HG02571 (cell line): ENCODE measurements at regions not wholly inside any gene's neighbourhood (a gene's known extent, or its start where the extent isn't known, plus 50 kb on each side); places are given as distances from the start of the nearest gene placed in this dataset.

Experiments used
- ATAC-seq: cut with Tn5 transposase; IDR thresholded peaks from one replicate; pipeline ENCODE4 v1.9.1; 2021; ENCODE audit warnings: mild to moderate bottlenecking, moderate library complexity; ENCODE audit not compliant: unreplicated experiment

DNA sequence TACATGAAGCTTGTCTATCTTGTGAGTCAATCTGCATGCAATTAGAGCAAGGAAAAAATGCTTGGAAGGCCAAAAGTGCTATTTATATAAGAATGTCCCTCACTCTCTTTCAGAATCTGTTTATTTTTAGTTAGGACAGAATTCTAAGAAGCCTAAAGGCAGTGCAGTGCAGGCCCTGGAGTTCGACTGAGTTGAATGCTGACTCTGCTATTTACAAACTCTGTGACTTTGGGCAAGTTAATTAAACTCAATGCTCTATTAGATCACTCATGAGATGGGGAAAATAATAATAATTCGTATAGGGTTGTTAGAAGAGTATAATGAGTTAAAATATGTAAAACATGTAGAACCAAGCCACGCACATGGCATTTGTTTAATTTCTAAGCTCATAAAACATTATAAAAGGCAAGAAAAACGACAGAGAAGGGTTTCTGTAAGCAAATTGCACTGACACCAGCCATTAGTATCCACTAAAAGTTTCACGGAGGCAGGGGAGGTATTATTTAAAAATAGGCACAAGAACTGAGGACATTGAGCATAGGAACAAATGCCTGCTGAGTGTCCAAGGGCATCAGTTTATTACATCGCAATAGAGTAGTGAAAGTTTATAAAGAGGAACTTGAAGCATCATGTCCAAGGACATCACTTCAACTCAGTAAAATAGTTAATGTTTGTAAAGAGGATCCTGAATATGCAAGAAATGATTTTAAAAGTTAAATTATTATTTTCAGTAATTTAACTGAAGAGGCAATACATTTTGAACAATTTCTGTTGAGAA lies 115.0 kb upstream of the INPP4B start:
- no peak for ATAC-seq

DNA sequence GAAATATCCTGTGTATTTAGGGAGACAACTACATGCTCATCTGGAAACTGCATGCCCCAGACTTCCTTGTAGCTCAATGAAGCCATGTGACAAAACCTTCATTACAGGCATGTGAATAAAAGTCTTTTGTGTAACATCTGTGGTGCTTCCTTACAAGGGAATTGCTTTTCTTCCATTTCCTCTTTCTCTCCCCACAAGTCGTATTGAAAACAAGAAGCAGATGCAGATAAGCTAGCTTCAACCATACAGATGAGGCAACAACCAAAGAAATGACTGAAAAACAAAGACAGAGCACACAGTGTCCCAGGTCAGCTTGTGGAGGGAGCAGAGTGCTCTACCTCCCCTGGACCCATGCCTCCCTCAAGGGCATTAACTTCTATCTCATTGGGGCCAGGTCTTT lies 115.8 kb upstream of the INPP4B start:
- ATAC-seq = no peak

DNA sequence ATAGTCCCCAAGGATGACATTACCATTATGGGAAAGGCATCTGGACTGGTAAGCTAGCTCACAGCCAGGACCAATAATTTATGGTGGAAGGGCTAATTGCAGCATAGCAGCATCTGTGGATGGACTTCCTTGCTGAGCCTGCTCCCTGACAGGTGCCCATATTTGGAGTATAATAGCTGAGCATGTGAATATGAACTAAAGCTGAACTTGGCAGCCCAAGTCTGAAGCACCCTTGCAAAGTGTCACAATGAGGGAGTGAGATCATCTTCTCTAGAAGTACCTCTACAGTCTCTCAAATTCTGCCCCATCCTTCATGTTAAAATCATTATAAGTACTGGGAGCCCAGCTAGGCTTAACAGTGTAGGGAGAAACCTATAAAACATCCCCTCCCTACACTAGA lies 128.2 kb upstream of the INPP4B start:
- no peak for ATAC-seq

DNA sequence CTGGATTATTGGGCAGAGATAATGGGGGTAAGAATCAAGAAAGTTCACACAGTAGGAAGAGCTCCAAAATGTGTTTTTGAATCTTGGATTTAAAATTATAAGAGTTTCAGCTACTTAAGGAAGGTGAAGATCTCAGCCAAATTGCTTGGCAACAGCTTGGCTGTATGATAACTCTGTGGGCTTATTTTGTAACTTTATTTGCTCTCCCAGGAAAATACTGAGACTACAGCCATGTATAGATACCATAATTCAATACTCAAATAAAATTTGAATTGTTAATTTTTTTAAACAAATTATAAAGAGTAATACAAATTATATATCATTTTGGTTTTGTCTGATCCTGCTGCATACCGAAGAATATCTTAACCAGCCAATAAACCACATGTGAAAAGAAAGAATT lies 129.5 kb upstream of the INPP4B start:
- ATAC-seq = no peak

DNA sequence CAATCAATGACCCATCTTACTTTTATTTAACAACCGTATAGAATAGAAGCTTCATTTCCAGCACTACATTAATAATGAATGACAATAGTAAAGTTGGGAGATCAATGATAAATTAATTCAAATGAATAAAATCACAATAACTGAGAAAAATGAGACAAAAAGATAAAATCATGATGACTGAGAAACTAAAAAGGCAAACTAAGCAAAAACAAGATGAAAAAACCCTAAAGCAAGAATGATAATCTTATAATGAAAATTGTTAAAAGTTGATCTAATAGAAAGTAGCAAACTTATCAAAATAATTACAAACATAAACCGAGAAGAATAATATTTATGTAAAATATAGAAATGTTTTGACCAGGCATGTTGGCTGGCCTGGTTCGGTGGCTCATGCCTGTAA lies 130.4 kb upstream of the INPP4B start:
- no peak for ATAC-seq

DNA sequence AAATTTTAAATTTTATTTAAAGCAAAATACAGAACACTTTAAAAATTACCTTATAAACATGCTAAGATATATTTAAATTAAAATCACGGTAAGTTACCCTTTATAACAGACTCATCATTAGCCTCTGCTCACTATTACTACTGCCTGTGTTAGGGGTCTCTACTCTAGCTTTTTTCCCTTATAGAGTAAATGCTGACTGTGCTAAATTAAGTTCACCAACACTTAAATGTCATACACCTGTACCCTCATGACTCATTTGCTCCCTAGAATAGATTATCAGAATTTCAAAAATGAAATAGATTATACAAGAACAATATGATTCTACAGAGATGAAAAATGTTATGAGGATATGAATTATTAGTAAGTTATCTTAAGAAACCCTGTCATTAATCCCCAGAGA lies 131.1 kb upstream of the INPP4B start:
- no peak for ATAC-seq

DNA sequence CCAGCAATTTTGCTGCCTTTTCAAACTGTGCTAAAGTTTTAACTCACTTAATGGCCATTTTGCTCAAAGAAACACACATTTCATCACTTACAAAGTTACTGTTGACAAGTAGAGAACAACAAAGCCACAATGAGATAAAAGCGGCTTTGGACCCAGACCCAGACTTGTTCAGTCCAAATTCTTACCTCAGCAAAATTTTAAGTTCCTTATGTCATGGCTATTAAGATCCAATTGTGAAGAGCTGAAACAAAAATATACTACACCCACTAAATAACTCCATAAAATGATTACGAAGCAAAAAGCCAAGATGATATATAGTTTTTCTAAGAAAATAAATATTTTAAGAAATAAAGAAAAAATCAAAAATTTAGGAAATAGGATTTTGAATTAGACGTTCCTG lies 137.0 kb upstream of the INPP4B start:
- no peak for ATAC-seq

DNA sequence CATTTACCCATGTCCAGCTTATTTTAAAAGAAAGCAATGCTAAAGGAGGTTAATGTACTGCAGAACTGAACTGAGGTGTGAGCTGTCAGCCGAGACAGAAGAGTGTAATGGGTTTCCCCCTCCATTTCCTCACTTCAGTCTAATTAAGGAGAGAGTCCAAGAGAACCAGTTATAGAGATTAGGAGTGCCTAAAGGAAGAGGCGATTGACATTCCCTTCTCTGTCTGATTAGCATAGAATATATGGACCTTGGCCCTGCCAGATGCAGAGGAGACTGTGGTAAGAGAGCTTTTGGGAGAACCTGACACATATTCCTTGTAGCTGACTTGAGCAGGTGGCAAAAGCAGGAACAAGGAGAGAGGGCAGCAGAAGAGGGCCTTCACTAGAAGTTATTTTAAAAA lies 137.5 kb upstream of the INPP4B start:
- ATAC-seq = no peak

DNA sequence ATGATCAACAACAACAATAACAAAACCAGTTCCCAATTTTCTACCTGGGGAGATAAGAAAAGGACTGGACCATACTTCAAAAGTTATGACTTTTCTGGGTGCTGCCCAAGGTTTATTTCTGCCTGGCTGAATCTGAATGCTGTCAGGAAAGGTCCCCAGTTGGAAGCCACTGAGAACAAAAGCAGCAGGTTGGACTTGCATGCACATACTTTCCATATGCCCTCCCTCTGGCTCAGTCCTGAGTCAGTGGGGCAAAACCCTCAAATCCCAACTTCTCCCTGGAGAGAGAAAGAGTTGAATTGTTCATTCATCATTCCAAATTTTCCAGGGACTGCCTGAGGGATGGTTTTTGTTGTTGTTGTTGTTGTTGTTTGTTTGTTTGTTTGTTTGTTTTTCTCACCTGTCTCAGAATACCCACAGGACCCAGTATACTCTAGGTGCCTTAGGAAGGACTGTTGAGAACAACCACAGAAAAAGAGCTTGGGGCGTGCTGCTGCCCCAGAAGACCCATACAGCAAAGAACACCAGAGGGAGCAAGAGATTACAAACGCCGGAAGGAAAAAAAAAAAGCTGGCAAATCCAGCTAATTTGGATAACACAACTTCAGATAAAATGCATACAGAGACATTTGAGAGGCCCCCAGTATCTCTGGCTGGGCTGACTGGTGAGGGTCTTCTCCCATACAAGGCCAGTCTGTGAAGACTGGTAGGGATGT lies 138.9 kb upstream of the INPP4B start:
- ATAC-seq = no peak

DNA sequence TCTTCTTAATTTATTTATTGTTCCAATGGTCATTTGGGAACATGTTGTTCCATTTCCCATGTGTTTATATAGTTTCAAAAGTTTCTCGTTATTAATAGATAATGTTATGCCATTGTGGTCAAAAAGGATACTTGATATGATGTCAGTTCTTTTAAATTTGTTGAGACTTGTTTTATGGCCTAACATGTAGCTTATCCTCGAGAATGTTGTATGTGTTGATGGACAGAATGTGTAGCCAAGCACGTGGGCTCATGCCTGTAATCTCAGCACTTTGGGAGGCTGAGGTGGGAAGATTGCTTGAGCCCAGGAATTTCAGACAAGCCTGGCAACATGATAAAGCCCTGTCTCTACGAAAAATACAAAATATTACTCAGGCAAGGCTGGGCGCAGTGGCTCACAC lies 168.5 kb upstream of the USP38 start:
- ATAC-seq = no peak

DNA sequence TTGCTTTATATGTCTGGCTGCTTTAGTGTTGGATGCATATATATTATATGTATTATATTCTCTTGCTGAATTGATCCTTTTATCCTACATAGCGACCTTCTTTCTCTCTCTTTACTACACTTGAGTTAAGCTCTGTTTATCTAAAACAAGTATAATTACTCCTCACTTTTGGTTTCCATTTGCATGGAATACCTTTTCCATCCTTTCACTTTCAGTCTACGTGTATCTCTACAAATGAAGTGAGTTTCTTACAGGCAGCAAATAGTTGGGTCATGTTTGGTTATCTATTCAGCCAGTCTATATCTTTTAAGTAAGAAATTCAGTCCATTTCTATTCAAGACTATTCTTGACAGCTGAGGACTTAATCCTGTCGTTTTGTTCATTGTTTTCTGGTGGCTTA lies 167.5 kb upstream of the USP38 start:
- no peak for ATAC-seq

DNA sequence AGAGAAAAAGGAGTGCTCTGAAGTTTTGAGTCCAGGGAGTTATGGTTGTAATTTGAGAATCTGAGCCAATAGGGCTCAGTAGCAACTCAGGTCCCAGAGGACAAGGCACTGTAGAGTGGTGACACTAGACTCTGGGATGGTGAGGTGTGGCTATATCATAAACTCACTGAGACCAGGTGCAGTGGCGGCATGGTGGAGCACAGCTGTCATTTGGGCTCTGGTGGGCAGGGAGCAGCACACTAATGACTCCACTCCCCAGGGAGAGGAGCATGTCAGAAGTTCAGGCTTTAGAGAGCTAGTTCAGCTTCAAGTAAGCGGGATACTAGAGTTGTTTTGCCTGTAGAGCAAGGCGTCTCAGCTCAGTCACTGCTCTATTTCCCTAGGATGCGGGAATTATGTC lies 165.4 kb upstream of the USP38 start:
- no peak for ATAC-seq

DNA sequence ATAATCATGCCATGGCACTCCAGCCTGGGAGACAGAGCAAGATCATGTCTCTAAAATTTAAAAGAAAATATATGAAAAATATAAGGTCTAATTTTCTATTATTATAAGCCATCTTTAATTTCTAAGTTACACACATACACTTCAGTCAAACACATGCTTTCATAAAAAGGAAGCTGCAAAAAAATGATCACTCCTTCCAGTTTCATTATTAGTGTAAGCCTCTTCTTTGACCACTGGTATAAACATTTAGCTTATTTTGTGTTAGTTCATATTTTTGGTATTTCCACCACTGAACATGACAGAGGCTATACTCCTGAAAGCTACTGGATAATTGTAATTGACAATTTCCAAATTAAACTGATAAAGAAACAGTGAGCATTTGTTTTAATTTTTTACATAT lies 163.3 kb upstream of the USP38 start:
- peak; percentile 69 for ATAC-seq

DNA sequence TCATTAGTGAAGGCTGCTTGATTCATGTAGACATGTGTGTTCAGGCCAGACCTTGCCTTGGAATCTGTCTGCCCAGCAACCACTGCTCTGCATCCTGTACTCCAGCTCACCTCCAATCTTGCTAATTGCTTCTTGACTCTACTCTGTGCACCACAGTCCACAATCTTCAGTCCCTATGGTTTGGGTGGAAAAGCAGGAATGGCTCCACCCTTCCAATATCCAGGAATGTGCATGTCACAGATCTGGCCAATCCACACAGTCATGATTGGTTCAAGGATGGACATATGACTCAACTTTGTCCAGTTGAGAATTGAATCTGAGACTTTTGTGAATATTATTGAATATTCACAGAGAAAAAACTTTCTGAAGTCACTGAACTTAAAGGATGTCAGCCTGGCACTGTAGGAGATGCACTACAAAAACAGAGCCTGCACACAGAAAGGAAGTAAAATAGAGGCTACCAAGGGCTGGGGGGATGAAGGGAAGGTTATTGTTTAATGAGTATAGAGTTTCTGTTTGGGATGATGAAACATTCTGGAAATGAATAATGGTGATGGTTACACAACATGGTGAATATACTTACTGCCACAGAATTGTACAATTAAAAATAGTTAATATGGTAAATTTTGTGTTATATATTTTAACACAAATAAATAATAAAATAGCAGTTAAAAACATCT lies 161.3 kb upstream of the USP38 start:
- ATAC-seq = no peak

DNA sequence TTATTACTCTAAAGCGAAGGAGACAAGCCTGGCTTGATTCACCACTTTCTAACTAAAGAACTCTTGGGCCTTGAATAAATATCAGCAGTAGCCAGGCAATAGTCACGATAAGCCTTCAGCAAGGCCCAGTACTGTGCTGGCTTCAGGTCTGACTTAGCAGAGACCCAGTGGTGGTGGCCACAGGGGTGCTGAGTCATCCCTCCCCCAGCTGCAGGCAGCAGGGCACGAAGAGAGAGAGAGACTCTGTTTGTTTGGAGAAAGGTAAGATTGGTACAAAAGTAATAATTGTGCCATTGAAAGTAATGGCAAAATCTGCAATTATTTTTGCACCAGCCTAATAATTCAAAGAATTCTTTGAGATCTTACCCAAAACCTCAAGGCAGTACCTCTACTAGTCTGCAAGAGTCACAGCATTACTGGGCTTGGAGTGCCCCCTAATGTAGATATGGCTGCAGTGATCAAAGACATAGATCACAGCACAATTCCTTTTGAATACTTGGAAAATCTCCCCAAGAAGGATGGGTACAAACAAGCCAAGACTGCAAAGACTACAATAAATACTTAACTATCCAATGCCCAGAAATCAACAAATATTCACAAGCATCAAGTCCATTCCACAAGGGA lies 159.5 kb upstream of the USP38 start:
- peak; percentile 55 for ATAC-seq

DNA sequence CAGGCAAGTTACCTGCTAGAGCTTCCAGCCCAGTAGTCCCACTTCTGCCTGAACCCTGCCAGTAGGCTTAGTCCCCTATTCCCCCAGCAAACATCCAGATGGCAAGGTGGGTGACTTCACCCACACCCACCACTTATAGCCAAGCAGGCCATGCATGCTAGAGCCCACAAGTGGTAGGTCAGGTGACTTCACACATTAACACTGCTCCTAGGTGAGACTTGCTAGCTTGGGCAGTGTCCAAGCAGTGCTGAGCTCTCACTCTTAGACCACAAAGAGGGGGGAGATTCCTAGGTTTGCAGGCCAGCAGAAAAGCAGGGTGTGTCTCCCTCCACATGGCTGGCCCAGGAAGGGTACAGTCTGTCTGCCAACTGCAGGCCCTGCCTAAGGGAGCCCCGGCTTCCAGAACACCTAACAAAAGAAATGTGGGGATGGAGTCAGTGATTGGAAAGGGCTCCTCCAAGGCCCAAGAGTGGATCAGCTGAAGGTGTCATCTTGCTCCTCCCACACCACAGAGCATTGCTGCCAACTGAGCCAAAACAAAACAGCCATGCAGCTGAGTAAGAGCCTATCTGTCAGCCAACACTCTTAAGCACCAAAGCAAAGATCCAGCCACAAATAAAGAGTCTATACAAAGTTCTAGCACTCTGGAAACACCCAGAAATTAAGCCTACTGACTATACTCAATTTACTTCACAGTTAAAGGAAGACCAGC lies 158.1 kb upstream of the USP38 start:
- ATAC-seq = no peak

DNA sequence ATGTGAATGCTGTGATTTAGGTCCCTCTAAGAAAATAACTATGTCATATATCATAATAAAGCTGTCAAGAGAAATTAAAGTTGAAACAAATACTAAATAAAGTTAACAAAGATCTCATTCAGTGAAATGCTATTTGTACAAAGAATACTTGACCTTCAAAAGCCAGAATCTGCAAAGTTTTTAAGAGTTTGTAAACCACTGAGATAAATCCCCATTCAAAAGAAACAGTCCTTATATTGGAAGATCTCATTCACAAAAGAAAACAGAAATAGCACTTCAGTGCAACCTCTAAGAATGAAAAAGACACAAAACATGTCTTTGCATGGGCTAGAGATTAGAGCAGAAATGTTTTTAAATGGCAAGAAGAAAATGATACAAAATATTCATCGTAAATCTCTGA lies 149.1 kb upstream of the USP38 start:
- ATAC-seq = no peak

DNA sequence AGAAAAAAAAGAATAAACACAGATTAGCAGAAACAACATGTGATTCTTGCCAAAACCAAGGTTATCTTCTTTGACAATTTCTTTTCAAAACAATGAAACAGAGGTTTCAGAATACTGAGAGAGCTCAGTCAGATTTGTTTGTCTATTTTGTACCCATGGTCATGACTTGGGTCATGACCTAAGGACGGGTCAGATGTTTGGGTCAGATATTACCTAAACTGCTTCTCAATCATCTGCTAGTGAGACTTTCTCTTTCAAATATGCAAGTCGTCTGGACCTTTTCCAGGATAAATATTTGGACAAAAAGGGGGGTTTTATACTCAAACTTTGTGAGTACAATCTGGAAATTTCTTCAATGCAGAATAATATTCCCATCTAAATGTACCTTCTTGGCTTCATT lies 148.3 kb upstream of the USP38 start:
- ATAC-seq = no peak

DNA sequence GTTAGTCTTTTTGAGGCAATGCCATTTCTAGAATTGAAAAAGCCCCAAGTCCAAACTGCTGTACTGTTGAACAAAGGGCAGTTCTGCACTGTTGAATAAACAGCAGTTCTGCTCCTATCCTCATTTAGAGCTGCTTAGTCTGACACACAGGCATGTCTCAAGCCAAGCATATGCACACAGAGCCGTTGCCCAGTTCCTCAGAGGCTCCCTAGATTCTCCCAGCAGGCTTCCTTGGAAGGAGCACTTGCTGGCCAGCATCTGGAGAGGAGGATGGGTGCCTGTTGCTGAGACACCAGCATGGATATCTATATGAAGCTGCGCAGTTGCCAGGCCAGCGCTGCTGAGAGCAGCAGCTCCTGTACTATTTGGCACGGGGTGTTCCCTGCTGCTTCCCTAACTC lies 138.3 kb upstream of the USP38 start:
- no peak for ATAC-seq

DNA sequence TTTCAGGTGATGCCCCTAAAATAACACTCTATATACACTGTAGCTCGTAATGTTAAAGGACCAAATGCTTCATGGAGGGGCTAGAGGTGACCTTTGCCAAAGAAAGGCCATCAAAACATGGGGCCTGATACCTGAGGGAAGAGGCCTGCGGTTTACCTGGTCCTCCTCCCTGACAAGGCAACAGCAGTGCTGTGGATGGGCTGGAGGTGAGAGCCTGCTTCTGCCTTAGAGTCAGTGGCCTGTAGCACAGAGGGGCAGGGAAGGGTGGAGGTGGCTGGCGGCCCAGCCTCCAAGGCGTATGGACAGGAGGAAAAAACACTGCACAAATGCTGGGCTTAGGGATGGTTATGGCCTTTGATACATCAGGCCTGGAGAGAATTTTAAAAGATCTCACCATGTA lies 137.8 kb upstream of the USP38 start:
- ATAC-seq = no peak

DNA sequence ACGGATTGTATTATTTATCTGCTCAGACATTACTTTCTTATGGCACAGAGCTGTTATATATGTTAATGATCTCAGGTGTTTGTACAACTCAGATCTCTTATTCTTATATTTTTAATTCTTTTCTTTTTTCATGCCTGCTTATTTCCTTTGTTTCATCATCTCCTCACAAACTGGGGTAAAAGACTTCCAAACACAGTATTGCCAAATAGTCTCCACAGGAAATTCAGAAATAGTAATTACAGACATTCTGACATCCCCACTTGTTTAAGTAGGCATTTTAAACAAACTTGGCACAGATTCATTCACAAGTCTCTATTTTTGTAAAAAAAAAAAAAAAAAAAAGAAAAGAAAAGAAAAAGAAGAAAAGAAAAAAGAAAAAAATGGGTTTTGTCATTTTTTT lies 129.7 kb upstream of the USP38 start:
- no peak for ATAC-seq
